ENCODE measurements at regions not wholly inside any gene's neighbourhood (a gene's known extent, or its start where the extent isn't known, plus 50 kb on each side); places are given as distances from the start of the nearest gene placed in this dataset.

DNA sequence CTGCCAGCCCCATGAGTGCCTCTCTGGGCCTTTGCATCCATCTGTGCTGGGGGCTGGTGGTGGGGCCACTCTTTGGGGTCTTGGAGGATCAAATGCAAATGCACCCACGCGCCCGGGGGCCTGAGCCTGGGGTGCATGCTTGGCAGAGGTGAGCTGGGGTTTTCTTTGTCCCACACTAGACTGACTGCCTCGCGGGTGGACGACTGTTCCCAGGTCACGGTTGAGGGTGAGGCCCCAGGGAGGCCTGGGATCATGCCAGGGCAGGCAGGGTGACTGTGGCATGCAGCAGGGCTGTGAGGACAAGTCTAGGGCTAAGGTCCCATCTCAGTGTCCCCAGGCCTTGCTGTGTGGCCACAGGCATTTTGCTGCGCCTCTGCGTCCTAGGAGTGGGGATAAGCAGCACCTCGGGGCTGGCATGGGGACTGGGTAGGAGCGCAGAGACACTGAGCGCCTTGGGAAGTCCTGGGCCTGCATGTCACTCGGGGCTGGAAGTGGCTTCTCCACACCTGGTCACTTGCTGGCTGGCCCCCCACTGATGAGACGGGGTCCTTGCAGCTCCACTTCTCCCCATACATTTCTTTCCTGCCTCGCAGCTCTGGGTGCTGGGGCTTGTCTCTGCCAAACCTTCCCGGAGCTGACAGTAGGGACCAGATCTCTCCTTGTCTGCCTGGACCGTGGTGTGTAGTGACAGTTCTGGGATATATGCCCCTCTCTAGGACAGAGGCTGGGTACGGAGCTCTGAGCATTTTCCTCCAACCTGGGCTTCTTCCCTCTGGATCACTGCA, 133.1 kb downstream of the CTTN start:
- TF ChIP-seq JUND (IDR thresholded peaks at IDR 0.05): no peak
- TF ChIP-seq, protein P1, sequence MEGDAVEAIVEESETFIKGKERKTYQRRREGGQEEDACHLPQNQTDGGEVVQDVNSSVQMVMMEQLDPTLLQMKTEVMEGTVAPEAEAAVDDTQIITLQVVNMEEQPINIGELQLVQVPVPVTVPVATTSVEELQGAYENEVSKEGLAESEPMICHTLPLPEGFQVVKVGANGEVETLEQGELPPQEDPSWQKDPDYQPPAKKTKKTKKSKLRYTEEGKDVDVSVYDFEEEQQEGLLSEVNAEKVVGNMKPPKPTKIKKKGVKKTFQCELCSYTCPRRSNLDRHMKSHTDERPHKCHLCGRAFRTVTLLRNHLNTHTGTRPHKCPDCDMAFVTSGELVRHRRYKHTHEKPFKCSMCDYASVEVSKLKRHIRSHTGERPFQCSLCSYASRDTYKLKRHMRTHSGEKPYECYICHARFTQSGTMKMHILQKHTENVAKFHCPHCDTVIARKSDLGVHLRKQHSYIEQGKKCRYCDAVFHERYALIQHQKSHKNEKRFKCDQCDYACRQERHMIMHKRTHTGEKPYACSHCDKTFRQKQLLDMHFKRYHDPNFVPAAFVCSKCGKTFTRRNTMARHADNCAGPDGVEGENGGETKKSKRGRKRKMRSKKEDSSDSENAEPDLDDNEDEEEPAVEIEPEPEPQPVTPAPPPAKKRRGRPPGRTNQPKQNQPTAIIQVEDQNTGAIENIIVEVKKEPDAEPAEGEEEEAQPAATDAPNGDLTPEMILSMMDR (IDR thresholded peaks at IDR 0.05 in 2 of 3, conservative IDR thresholded peaks at IDR 0.05 in 1 of 3; ENCODE audit: borderline replicate concordance in 1 of 3, insufficient read depth in 1 of 3, low read depth in 2 of 3, low read length in 2 of 3): no peak
- TF ChIP-seq POLR2AphosphoS5 (IDR thresholded peaks at IDR 0.05; ENCODE audit: low read depth, low read length): no peak
- TF ChIP-seq ZFX (IDR thresholded peaks at IDR 0.05): no peak
- no peak for TF ChIP-seq EZH2phosphoT487 (IDR thresholded peaks at IDR 0.05; ENCODE audit: borderline replicate concordance)
- TF ChIP-seq POLR2A (IDR thresholded peaks at IDR 0.05; ENCODE audit: borderline replicate concordance, extremely low read depth, insufficient read depth, insufficient read length): no peak
- TF ChIP-seq, protein P2, sequence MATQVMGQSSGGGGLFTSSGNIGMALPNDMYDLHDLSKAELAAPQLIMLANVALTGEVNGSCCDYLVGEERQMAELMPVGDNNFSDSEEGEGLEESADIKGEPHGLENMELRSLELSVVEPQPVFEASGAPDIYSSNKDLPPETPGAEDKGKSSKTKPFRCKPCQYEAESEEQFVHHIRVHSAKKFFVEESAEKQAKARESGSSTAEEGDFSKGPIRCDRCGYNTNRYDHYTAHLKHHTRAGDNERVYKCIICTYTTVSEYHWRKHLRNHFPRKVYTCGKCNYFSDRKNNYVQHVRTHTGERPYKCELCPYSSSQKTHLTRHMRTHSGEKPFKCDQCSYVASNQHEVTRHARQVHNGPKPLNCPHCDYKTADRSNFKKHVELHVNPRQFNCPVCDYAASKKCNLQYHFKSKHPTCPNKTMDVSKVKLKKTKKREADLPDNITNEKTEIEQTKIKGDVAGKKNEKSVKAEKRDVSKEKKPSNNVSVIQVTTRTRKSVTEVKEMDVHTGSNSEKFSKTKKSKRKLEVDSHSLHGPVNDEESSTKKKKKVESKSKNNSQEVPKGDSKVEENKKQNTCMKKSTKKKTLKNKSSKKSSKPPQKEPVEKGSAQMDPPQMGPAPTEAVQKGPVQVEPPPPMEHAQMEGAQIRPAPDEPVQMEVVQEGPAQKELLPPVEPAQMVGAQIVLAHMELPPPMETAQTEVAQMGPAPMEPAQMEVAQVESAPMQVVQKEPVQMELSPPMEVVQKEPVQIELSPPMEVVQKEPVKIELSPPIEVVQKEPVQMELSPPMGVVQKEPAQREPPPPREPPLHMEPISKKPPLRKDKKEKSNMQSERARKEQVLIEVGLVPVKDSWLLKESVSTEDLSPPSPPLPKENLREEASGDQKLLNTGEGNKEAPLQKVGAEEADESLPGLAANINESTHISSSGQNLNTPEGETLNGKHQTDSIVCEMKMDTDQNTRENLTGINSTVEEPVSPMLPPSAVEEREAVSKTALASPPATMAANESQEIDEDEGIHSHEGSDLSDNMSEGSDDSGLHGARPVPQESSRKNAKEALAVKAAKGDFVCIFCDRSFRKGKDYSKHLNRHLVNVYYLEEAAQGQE (IDR thresholded peaks at IDR 0.05; ENCODE audit: low read depth): no peak
- TF ChIP-seq EZH2 (IDR thresholded peaks at IDR 0.05): no peak
- TF ChIP-seq CEBPB (IDR thresholded peaks at IDR 0.05; ENCODE audit: low read depth): no peak
- TF ChIP-seq, protein P3, sequence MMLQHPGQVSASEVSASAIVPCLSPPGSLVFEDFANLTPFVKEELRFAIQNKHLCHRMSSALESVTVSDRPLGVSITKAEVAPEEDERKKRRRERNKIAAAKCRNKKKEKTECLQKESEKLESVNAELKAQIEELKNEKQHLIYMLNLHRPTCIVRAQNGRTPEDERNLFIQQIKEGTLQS (IDR thresholded peaks at IDR 0.05): no peak
- no peak for TF ChIP-seq YY1 (IDR thresholded peaks at IDR 0.05; ENCODE audit: extremely low read depth, insufficient replicate concordance, low read depth, low read length)
- no peak for TF ChIP-seq ZNF274 (IDR thresholded peaks at IDR 0.05; ENCODE audit: low read depth, low read length)
